HT-29 (cell line): ENCODE measurements at regions not wholly inside any gene's neighbourhood (a gene's known extent, or its start where the extent isn't known, plus 50 kb on each side); places are given as distances from the start of the nearest gene placed in this dataset.

Experiments
- DNase-seq: peaks from one replicate; pipeline ENCODE4 v3.0.0-alpha.2; 2015; ENCODE audit warnings: low spot score

DNA sequence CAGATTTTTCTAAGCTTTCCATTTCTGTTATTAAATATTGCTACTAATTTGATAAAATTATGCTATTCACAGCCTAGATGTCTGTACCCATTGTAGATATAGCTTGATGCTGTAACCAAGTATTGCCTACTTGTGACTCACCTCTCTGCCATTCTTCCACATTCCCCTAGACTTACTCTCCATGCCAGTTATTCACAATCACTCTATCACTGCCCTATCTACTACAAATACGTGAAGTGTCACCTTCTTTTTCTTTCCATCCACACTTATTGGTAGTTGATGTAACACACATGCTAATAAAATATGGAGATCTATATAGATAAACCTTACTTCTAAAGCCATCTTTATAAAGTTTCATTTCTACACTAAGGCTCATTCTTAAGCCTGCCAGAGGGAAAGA, 179.4 kb upstream of the PACRGL start:
- DNase-seq = peak; percentile 12

- no peak for DNase-seq
Observed at GRCh38 chr4:20528508-20528907, 171.8 kb upstream of the PACRGL start.

GRCh38 chr4:20529691-20530090, 170.6 kb upstream of the PACRGL start:
- no peak for DNase-seq

DNA sequence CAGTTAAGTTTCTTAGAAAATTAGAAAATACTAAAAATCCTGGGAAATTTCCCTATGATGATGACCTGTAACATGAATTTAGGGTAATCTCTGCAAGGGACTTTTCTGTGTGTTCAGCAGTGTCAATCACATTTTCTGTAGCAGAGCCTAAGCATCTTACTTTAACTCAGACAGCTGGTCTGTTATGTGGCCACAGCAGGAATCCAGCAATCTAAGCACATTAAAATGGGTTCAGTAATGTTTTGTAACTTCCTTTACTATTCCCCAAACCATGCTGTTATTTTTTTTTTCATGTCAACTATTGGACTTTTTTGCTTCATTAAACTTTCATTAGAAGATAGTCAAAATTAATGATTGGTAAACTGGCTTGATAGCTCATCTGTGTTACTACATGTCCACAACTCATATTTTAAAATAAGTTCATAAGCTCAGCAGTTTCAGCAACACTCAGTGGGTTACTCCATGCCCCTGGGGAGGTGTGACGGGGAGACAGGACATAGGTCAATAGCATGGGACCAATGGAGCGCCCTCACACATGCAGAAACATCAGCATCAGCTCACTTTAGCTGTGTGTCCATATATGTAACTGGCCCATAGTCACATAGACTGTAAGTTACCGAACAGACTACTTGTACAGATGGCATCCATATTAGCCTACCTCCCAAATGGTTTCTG, 168.0 kb upstream of the PACRGL start:
- no peak for DNase-seq

DNA sequence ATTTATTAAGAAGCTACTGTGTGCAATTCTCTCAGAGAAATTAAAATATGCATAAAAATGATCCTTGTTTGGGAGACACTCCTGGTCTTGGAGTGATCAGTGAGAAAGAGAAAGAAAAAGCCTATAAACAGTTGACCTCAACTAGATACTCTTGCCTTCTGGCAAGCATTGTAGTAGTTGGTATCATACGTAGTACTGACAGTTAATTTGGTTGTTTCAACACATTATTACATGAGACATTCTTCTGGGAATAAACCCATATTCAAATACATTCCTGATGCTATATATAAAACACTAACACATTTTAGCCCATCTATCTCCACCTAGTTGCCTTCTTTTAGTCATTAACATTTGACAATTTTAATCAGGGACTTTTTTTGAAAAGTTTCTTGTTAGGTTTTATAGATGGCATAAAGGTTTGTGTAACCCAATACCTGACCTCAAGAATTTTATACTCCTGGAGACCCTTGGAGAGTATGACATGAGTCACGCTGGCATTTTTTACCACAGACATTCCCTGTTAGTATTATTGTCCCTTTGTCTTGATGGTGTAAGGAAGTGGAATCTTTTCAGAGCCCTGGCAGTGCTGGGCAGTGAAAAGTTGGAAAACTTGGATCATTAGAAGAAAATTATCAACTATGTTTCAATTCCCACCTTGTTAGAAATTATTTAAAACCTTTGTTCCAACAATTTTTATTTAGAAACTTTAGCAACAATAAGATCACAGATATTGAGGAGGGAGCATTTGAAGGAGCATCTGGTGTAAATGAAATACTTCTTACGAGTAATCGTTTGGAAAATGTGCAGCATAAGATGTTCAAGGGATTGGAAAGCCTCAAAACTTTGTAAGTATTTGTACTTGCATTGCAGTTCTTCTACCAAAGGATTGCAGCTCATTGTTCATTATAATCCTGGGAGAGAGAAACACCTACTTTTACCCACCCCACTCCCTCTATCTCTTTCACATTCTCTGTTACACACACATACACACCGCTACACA, 167.1 kb upstream of the PACRGL start:
- no peak for DNase-seq

DNA sequence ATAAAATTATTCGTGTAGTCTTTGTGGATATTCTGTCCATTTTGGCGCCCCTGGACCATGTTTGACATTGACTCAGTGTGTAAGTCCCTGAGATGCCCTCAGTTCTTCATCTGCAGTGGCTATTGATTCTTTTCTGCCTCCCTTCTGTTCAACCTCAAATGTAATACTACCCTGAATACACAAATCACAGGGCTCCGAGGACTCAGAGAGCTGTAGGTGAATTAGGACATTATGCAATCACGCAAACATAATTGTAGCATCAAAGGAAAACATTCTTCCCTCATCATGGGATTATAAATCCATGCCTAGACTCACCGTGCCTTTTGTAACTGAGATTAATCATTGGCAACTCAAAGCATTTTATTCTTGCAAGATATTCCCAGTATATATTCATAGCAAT, 161.4 kb upstream of the PACRGL start:
- no peak for DNase-seq

- DNase-seq = no peak
Observed at GRCh38 chr4:20543131-20543530, 157.1 kb upstream of the PACRGL start.

- DNase-seq = peak; percentile 49
Observed at GRCh38 chr4:20544645-20545044, 155.6 kb upstream of the PACRGL start.

- no peak for DNase-seq
Observed at GRCh38 chr4:20552004-20552403, 148.3 kb upstream of the PACRGL start.

- no peak for DNase-seq
Observed at GRCh38 chr4:20554134-20554533, 146.1 kb upstream of the PACRGL start.

DNA sequence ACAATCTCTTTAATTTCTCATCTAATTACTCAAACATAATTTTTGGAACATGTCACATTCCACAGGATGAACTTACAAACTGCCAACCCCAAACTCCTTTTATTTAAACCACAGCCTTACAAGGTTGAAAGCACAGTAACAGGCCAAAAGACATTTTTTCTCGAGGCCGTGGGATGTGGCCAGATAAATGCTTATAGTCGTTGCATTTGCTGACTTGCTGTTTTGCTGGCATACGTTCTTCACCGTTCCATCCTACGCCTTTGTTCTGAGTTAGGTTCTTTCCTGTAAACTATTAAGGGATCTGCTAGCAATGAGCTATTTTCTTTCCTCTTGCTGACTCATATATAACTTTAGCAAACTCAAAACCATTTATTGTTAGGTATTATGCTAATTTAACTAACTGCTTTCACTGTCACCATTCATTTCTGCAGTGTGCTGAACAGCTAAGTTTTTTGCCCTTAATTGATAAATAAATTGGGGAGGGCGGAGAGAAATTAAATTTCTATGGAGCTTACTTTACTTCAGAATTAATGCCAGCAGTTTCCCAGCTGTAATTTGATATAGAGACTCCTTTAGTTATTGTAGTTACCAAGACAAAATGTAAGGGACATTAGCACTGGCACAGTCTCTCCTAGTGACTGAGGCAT, 135.1 kb upstream of the PACRGL start:
- no peak for DNase-seq

GRCh38 chr4:20570981-20571715, 129.1 kb upstream of the PACRGL start:
- DNase-seq = no peak

DNA sequence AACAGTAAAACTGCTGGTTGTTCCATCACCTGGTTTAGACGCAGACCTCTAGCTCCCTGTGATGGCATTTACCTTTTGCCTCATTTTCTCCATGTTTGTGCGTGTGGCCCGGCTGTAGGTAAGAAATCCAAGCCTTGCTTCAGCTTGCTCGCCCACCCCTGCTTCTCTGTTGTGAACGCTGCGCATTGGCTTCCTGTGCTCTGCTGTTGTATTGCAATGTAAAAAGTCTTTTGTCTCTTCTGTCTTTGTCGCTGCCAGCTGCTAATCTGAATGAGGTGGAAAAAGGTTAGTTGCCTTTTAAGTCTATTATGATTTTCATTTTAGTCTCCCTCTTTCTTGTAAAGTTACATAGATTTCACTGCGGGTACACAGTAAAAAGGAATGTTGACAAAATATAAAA, 127.3 kb upstream of the PACRGL start:
- DNase-seq = no peak

- DNase-seq = no peak
Observed at GRCh38 chr4:20574986-20575385, 125.3 kb upstream of the PACRGL start.

- no peak for DNase-seq
Observed at GRCh38 chr4:20575486-20575885, 124.8 kb upstream of the PACRGL start.

DNA sequence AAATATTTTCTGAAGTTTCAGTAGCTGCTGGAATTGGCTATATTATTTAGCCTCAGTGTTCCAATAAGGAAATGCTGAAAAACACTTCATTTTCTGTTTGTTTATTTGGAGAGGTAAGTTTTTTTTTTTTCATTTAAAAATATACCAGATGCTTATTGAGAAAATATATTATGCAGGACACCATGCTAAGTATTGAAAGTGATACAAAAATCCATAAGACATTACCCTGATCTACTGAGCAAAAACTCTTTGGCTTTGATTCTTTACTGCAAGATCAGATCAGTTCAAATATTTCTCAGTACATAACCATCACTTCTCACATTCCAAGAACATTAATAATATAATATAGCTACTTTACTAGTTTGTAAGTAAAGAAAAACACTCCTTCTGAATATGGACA, 123.4 kb upstream of the PACRGL start:
- DNase-seq = no peak

DNA sequence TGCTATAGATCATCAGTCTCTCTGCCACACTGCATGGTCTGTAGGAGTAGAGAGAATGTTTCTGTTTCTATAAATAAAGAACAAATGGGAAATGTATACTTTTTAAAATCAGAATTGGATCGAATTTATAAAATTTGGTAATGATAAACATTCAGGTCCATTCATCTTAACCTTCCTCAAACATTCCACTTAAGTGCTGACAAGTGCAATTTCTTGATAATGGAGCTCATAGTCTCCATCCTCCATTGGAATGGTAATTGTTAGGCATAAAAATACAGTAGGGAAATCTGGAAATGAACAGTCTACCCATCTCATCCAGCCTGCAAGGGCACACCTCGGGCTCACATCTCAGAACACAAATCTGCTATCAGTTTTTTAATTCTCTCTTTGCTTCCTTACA, 122.6 kb upstream of the PACRGL start:
- no peak for DNase-seq

GRCh38 chr4:20580907-20581306, 119.4 kb upstream of the PACRGL start:
- no peak for DNase-seq

DNA sequence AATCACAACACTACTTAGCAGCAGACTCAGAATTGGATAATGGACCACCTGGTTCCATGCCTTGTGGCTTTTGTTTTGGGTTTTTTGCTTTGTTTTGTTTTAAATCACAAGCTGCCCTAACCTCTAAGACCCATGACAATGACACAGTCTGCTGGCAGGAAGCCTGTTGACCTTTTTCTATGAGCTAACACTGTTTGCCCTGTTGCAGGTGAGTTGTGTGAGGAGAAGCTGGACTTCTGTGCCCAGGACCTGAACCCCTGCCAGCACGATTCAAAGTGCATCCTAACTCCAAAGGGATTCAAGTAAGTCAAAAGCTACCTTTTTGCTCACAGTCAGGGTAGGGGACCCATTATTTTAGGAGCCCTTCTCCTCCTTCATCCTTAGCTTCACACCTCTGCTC, 110.8 kb upstream of the PACRGL start:
- DNase-seq = no peak

DNA sequence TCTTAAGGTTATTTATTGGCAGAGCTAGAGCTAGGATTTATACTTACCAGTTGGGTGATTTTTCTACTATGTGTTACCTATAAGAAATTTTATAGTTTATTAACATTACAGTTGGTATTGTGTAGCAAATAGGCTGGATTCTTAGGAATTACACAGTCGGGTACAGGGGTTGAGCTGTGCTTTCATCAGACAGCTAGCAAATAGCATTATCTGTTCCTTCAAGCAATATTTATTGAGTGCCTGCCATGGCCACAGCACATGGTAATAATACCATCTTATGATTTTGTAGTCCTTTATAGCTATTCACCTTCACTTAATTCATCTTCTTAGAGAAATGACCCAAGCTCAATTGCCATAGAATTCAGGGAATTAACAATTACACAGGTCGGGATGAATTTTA, 109.4 kb upstream of the PACRGL start:
- no peak for DNase-seq

DNA sequence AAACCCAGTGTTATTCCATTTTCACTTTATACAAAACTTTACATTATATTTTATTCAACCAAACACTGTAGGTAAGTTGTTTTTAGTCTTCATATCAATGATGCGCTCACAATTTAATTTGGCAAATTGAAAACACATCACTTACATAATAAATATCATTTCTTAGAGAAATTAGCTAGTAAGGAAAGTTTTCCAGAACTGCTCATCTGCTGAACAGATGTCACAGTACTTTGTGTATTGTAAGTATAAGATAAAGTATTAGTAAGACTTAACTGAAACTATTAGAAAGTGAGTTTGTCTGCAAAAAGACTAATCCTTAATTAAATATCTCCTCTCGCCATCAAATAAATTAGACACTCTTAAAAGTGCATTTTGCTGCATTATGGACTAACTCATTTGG, 108.7 kb upstream of the PACRGL start:
- DNase-seq = no peak

DNA sequence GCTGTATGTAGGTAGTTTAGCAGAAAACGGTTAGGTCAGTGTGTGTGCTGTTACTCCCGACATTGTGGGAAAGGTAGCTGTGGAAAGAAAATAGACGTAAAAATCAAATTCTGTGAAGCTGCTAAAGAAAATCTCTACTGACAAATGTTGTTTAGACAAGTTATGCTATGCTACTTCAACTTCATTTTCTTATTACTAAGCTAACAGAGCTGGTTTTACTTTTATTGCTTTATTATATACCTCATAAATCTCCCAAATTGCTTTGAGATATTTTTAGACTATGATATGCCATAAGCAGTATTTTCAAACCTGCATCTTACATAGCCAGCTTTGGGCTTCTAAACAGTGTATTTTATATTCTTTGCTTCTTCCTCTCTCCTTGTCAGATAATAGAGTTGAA, 108.2 kb upstream of the PACRGL start:
- DNase-seq = no peak
